ENCODE measurements at regions not wholly inside any gene's neighbourhood (a gene's known extent, or its start where the extent isn't known, plus 50 kb on each side); places are given as distances from the start of the nearest gene placed in this dataset.

DNA sequence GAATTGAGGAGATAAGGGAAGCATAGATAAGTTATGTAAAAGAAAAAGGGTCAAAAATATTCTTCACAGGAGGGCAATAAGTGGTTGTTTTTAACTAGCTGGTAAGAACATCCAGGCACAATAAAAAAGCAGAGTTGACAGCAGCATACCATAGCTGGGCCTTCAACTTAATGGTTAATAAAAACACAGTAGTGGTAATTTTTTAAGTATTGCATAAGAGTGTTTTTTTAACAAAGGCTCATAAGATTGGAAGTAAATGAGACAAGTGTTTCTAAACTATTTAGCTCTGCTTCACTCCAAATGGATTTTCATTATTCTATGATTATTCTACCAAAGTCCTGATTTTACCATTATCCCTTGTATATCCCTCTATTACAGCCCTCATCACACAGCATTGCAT is 140.1 kb upstream of the TSPAN8 start:
- dilution Hi-C loops (cut with HindIII; ENCODE audit: low sequenced_read_pairs, unreplicated experiment), result no loop called here
- no peak overlapping the region for H3K56ac ChIP-seq (ENCODE audit: extremely low read depth, insufficient read depth, low read length)

More for the DNA sequence above, 140.1 kb upstream of the TSPAN8 start:
- TF ChIP-seq, protein P1, sequence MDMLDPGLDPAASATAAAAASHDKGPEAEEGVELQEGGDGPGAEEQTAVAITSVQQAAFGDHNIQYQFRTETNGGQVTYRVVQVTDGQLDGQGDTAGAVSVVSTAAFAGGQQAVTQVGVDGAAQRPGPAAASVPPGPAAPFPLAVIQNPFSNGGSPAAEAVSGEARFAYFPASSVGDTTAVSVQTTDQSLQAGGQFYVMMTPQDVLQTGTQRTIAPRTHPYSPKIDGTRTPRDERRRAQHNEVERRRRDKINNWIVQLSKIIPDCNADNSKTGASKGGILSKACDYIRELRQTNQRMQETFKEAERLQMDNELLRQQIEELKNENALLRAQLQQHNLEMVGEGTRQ (IDR thresholded peaks at IDR 0.05; ENCODE audit: low read depth, low read length), result no peak
- no peak for TF ChIP-seq FOS (IDR thresholded peaks at IDR 0.05; ENCODE audit: low read depth, low read length)
- TF ChIP-seq, protein P2, sequence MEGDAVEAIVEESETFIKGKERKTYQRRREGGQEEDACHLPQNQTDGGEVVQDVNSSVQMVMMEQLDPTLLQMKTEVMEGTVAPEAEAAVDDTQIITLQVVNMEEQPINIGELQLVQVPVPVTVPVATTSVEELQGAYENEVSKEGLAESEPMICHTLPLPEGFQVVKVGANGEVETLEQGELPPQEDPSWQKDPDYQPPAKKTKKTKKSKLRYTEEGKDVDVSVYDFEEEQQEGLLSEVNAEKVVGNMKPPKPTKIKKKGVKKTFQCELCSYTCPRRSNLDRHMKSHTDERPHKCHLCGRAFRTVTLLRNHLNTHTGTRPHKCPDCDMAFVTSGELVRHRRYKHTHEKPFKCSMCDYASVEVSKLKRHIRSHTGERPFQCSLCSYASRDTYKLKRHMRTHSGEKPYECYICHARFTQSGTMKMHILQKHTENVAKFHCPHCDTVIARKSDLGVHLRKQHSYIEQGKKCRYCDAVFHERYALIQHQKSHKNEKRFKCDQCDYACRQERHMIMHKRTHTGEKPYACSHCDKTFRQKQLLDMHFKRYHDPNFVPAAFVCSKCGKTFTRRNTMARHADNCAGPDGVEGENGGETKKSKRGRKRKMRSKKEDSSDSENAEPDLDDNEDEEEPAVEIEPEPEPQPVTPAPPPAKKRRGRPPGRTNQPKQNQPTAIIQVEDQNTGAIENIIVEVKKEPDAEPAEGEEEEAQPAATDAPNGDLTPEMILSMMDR (conservative IDR thresholded peaks at IDR 0.05; ENCODE audit: low read depth, low read length), result no peak
- TF ChIP-seq RFX5 (IDR thresholded peaks at IDR 0.05; ENCODE audit: low read depth, low read length), result no peak
- no peak for TF ChIP-seq SMC3 (IDR thresholded peaks at IDR 0.05; ENCODE audit: low read depth, low read length)
- no peak for TF ChIP-seq RAD21 (IDR thresholded peaks at IDR 0.05; ENCODE audit: low read length)
- TF ChIP-seq MAZ (IDR thresholded peaks at IDR 0.05; ENCODE audit: borderline replicate concordance, low read depth, low read length), result no peak
- no peak for TF ChIP-seq CHD1 (IDR thresholded peaks at IDR 0.05; ENCODE audit: low read depth, low read length)
- no peak for TF ChIP-seq RCOR1 (IDR thresholded peaks at IDR 0.05; ENCODE audit: insufficient replicate concordance, low read length)
- TF ChIP-seq CEBPB (IDR thresholded peaks at IDR 0.05; ENCODE audit: low read depth, low read length), result no peak
- TF ChIP-seq POLR2A (IDR thresholded peaks at IDR 0.05; ENCODE audit: low read depth, low read length), result no peak
- no peak for TF ChIP-seq NFE2L2 (IDR thresholded peaks at IDR 0.05; ENCODE audit: low read depth, low read length)
- TF ChIP-seq, protein P3, sequence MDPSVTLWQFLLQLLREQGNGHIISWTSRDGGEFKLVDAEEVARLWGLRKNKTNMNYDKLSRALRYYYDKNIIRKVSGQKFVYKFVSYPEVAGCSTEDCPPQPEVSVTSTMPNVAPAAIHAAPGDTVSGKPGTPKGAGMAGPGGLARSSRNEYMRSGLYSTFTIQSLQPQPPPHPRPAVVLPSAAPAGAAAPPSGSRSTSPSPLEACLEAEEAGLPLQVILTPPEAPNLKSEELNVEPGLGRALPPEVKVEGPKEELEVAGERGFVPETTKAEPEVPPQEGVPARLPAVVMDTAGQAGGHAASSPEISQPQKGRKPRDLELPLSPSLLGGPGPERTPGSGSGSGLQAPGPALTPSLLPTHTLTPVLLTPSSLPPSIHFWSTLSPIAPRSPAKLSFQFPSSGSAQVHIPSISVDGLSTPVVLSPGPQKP (IDR thresholded peaks at IDR 0.05; ENCODE audit: borderline replicate concordance, low read depth, low read length), result no peak
- in situ Hi-C loops (cut with MboI; ENCODE audit: low sequenced_read_pairs) (no loop called here), intact Hi-C loops (cut with micrococcal nuclease) (no loop called here)
- Histone ChIP-seq H3K27ac (ENCODE audit: insufficient read depth, low read length) (no peak overlapping the region), H2BK15ac (ENCODE audit: low read depth, low read length) (no peak overlapping the region), H3K79me1 (ENCODE audit: low read depth in 1 of 2, low read length in 2 of 2) (no peaks in the 10 kb centered on the region), H3K14ac (replicated peaks; ENCODE audit: low read depth, low read length) (no peak overlapping the region), H2AFZ (replicated peaks; ENCODE audit: low read length, poor library complexity) (no peak overlapping the region), H2BK20ac (ENCODE audit: low read depth, low read length) (no peak overlapping the region), H2AK9ac (replicated peaks; ENCODE audit: low read depth, low read length, poor library complexity) (no peak overlapping the region), H3K9me3 (ENCODE audit: control insufficient read depth, insufficient read depth, low read length) (peaks cover 2% of the 10 kb centered on the region; the same call in 1 of the 2 replicates), H4K91ac (ENCODE audit: insufficient read depth, low read depth, low read length) (no peak overlapping the region), H2BK120ac (ENCODE audit: low read depth, low read length) (no peak overlapping the region), H3K4me1 (ENCODE audit: control insufficient read depth, insufficient read depth, low read length) (no peaks in the 10 kb centered on the region), H3K4ac (ENCODE audit: low read depth, low read length) (no peak overlapping the region), H3K27me3 (ENCODE audit: control insufficient read depth, insufficient read depth, low read length) (no peaks in the 10 kb centered on the region), H3K23ac (ENCODE audit: low read depth, low read length) (no peak overlapping the region), H3K9me1 (ENCODE audit: insufficient read depth, low read length) (no peaks in the 10 kb centered on the region), H3K18ac (ENCODE audit: low read depth, low read length) (no peak overlapping the region), H4K8ac (ENCODE audit: low read depth in 2 of 2, low read length in 2 of 2) (no peak overlapping the region), H3K4me2 (ENCODE audit: low read depth, low read length) (no peak overlapping the region), H3K9ac (ENCODE audit: low read depth, low read length) (no peak overlapping the region), H3K4me3 (ENCODE audit: insufficient read depth, low read depth, low read length) (no peak overlapping the region), H4K20me1 (ENCODE audit: insufficient read depth, low read length) (no peaks in the 10 kb centered on the region), H3K36me3 (ENCODE audit: control insufficient read depth, insufficient read depth, low read length) (no peaks in the 10 kb centered on the region), H2AK5ac (ENCODE audit: low read depth, low read length) (no peak overlapping the region), H2BK5ac (ENCODE audit: low read depth, low read length, poor library complexity, severe bottlenecking) (no peak overlapping the region), H4K5ac (ENCODE audit: low read depth, low read length) (no peak overlapping the region)
- ATAC-seq (ENCODE audit: low read depth) (no peak), DNase-seq (no peak)
- no TSS peak for BruUV-seq (replicated peaks)
- CTCF ChIA-PET, result no interaction called here
- POLR2A ChIA-PET (ENCODE audit: unreplicated experiment), result no interaction called here

All from IMR-90 (cell line).